Endothelial cell of hepatic sinusoid (primary cell): ENCODE measurements at regions not wholly inside any gene's neighbourhood (a gene's known extent, or its start where the extent isn't known, plus 50 kb on each side); places are given as distances from the start of the nearest gene placed in this dataset.
"Not testable (repeated sequence)": the region's sequence is repeated elsewhere in the genome, so short reads cannot be mapped to it uniquely, and the experiment has no call there.

ENCODE experiments used
- in situ Hi-C: cut with HindIII; loops from 2 replicates; pipeline ENCODE4 v1.10.0; 2017; ENCODE audit warnings: low sequenced_read_pairs

GRCh38 chr15:47885920-47886319 lies 168.6 kb downstream of the SEMA6D start:
- in situ Hi-C loops, result no loop called here

GRCh38 chr15:47887241-47887800 lies 170.0 kb downstream of the SEMA6D start:
- in situ Hi-C loops, result no loop called here

- in situ Hi-C loops, result no loop called here
These were observed 171.2 kb downstream of the SEMA6D start for GRCh38 chr15:47888385-47889100.

GRCh38 chr15:47890397-47891150 lies 173.3 kb downstream of the SEMA6D start:
- in situ Hi-C loops, result no loop called here

GRCh38 chr15:47897525-47897924 lies 180.2 kb downstream of the SEMA6D start:
- in situ Hi-C loops, result no loop called here

GRCh38 chr15:47900751-47901150 lies 183.4 kb downstream of the SEMA6D start:
- in situ Hi-C loops, result no loop called here

GRCh38 chr15:47903368-47903767 lies 186.1 kb downstream of the SEMA6D start:
- in situ Hi-C loops, result no loop called here

- in situ Hi-C loops, result no loop called here
These were observed 191.2 kb downstream of the SEMA6D start for GRCh38 chr15:47908486-47908885.

- in situ Hi-C loops, result no loop called here
These were observed 191.8 kb downstream of the SEMA6D start for GRCh38 chr15:47908950-47909670.

- in situ Hi-C loops, result not testable (repeated sequence)
These were observed 195.6 kb downstream of the SEMA6D start for GRCh38 chr15:47912910-47913309.

- in situ Hi-C loops, result no loop called here
These were observed 200.6 kb downstream of the SEMA6D start for GRCh38 chr15:47917881-47918280.

GRCh38 chr15:47918877-47919276 lies 201.6 kb downstream of the SEMA6D start:
- in situ Hi-C loops, result no loop called here

GRCh38 chr15:47924381-47924780 lies 196.4 kb upstream of the SLC24A5 start:
- in situ Hi-C loops, result no loop called here

GRCh38 chr15:47929138-47929803 lies 191.5 kb upstream of the SLC24A5 start:
- in situ Hi-C loops, result no loop called here

GRCh38 chr15:47932261-47932660 lies 188.5 kb upstream of the SLC24A5 start:
- in situ Hi-C loops, result no loop called here

GRCh38 chr15:47932951-47933641 lies 187.7 kb upstream of the SLC24A5 start:
- in situ Hi-C loops, result no loop called here

- in situ Hi-C loops, result no loop called here
These were observed 186.9 kb upstream of the SLC24A5 start for GRCh38 chr15:47933865-47934264.

- in situ Hi-C loops, result no loop called here
These were observed 186.4 kb upstream of the SLC24A5 start for GRCh38 chr15:47934342-47934741.

GRCh38 chr15:47937834-47938233 lies 183.0 kb upstream of the SLC24A5 start:
- in situ Hi-C loops, result no loop called here

- in situ Hi-C loops, result no loop called here
These were observed 176.0 kb upstream of the SLC24A5 start for GRCh38 chr15:47944637-47945288.
